Stimulated activated CD4-positive, alpha-beta T cell treated with anti-CD3 and anti-CD28 coated beads, Interleukin-1b, Interleukin-23, amount 100 ng/mL, for 24 hours (primary cell): ENCODE measurements at regions not wholly inside any gene's neighbourhood (a gene's known extent, or its start where the extent isn't known, plus 50 kb on each side); places are given as distances from the start of the nearest gene placed in this dataset.

Source experiments
- DNase-seq, 4 experiments: peaks; one replicate each; pipeline ENCODE4 v3.0.0-alpha.2; 2020; ENCODE audit warnings: low read depth in 4 of 4, low spot score in 1 of 4

GRCh38 chrX:45885931-45886330 is 659.3 kb downstream of the ZNF674 start:
- DNase-seq, result no peak

GRCh38 chrX:45879512-45879911 is 665.7 kb downstream of the ZNF674 start:
- no peak for DNase-seq

- DNase-seq, result no peak
These were observed 669.0 kb downstream of the ZNF674 start for GRCh38 chrX:45876206-45876605.

GRCh38 chrX:45873781-45874180 is 671.4 kb downstream of the ZNF674 start:
- DNase-seq, result no peak

GRCh38 chrX:45872480-45872879 is 671.8 kb upstream of the DIPK2B start:
- no peak for DNase-seq

- DNase-seq, result no peak
These were observed 667.7 kb upstream of the DIPK2B start for GRCh38 chrX:45868425-45868824.

GRCh38 chrX:45862801-45863200 is 662.1 kb upstream of the DIPK2B start:
- no peak for DNase-seq

GRCh38 chrX:45860450-45860849 is 659.8 kb upstream of the DIPK2B start:
- DNase-seq, result no peak

GRCh38 chrX:45859407-45859806 is 658.7 kb upstream of the DIPK2B start:
- DNase-seq, result no peak

GRCh38 chrX:45852884-45853283 is 652.2 kb upstream of the DIPK2B start:
- no peak for DNase-seq

GRCh38 chrX:45851434-45851991 is 650.8 kb upstream of the DIPK2B start:
- peak in 3 of 4 experiments; percentile 46 to 55 (median 49) for DNase-seq

GRCh38 chrX:45850775-45851433 is 650.2 kb upstream of the DIPK2B start:
- DNase-seq, result peak in 1 of 4 experiments; percentile 14

- DNase-seq, result peak in 1 of 4 experiments; percentile 12
These were observed 649.6 kb upstream of the DIPK2B start for GRCh38 chrX:45850197-45850774.

- DNase-seq, result no peak
These were observed 648.7 kb upstream of the DIPK2B start for GRCh38 chrX:45849261-45849862.

- no peak for DNase-seq
These were observed 647.3 kb upstream of the DIPK2B start for GRCh38 chrX:45847961-45848360.

- DNase-seq, result no peak
These were observed 645.7 kb upstream of the DIPK2B start for GRCh38 chrX:45846328-45846727.

GRCh38 chrX:45845142-45845541 is 644.5 kb upstream of the DIPK2B start:
- DNase-seq, result no peak

- no peak for DNase-seq
These were observed 642.8 kb upstream of the DIPK2B start for GRCh38 chrX:45843518-45843917.

- no peak for DNase-seq
These were observed 642.2 kb upstream of the DIPK2B start for GRCh38 chrX:45842926-45843315.

GRCh38 chrX:45842207-45842925 is 641.7 kb upstream of the DIPK2B start:
- DNase-seq, result no peak

GRCh38 chrX:45840411-45840950 is 639.8 kb upstream of the DIPK2B start:
- DNase-seq, result no peak
